ENCODE measurements at regions not wholly inside any gene's neighbourhood (a gene's known extent, or its start where the extent isn't known, plus 50 kb on each side); places are given as distances from the start of the nearest gene placed in this dataset.

DNA sequence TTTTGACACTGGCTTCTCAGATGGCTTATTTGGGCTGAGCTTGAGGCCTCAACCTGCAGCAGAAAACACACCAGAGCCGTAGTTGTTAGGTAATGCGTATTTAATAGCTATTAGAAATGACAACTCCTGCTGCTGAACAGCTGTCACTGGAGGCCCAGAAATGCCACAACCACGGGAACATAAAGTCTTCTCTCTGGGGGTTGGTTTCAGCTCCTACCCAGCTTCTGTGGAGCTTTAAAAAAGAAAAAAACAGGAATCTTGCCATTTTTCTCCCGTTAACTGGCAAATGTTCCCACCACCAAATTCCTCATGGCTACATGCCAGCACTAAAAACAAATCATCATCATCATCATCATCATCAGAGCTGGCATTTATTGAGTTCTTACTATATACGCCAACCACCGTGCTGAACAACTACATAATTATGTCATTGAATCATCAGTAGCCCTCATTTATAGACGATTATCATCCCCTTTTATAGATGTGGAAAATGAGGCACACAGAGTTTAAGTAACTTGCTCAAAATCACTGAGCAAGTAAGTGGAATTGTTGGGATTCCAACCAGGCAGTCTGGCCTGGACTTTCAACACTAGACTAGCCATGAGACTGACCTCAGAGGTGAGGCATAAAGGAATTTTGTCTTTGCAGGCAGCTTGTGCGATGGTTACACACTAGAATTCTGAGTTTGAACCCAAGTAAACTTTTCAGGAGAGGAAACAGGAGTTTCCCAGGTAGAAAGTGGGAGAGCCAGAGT is 185.3 kb upstream of the WWC1 start:
- peak; percentile 78 for DNase-seq (ENCODE audit: low read depth)
- no peaks in the 10 kb centered on the region for H3K36me3 ChIP-seq (ENCODE audit: control insufficient read depth, insufficient read depth, low read length)
- H3K4me3 ChIP-seq (ENCODE audit: low read depth, low read length) = no peak overlapping the region
- TF ChIP-seq, protein P1, sequence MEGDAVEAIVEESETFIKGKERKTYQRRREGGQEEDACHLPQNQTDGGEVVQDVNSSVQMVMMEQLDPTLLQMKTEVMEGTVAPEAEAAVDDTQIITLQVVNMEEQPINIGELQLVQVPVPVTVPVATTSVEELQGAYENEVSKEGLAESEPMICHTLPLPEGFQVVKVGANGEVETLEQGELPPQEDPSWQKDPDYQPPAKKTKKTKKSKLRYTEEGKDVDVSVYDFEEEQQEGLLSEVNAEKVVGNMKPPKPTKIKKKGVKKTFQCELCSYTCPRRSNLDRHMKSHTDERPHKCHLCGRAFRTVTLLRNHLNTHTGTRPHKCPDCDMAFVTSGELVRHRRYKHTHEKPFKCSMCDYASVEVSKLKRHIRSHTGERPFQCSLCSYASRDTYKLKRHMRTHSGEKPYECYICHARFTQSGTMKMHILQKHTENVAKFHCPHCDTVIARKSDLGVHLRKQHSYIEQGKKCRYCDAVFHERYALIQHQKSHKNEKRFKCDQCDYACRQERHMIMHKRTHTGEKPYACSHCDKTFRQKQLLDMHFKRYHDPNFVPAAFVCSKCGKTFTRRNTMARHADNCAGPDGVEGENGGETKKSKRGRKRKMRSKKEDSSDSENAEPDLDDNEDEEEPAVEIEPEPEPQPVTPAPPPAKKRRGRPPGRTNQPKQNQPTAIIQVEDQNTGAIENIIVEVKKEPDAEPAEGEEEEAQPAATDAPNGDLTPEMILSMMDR (IDR thresholded peaks at IDR 0.05; ENCODE audit: insufficient read depth, low read length, poor library complexity, severe bottlenecking) = no peak
- H3K27me3 ChIP-seq (ENCODE audit: control insufficient read depth, insufficient read depth, low read length) = no peaks in the 10 kb centered on the region

DNA sequence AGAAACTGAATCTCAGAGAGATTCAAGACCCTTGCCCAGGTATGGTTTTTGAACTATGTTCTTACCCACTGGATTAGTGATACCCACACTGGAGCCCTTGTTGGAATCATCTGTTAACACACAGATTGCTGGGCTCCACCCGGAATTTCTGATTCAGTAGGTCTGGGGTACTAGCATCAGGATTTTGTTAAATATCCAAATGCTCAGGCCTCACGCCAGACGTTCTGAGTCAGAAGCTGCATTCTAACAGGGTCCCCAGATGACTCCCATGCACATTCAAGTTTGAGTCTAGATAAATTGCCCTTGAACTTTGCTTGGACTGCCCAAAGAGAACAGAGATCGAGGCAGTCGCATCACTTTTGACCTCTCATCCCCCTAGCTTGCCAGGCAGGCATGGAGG is 182.0 kb upstream of the WWC1 start:
- DNase-seq (ENCODE audit: low read depth) = no peak
- TF ChIP-seq, protein P1 (IDR thresholded peaks at IDR 0.05; ENCODE audit: insufficient read depth, low read length, poor library complexity, severe bottlenecking) = no peak
- H3K36me3 ChIP-seq (ENCODE audit: control insufficient read depth, insufficient read depth, low read length) = no peaks in the 10 kb centered on the region

DNA sequence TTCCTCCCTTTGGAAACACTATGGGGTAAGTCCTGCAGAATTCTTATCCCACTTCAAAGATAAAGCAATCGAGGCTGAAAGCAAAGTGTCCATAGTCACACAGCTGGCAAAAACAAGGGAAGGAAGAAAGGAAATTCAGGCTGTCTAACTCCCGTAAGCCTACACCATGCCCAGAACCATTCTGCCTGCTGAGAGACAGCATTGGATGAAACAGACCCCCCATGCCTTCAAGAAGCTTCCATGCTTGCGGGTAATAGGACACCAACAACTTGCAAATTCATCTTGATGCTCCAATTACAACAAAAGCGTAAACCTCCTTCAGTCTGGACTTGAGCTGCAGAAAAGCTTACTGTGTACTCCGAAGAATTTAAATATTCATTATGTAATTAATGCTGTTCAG is 181.1 kb upstream of the WWC1 start:
- no peaks in the 10 kb centered on the region for H3K27me3 ChIP-seq (ENCODE audit: control insufficient read depth, insufficient read depth, low read length)
- TF ChIP-seq, protein P1 (IDR thresholded peaks at IDR 0.05; ENCODE audit: insufficient read depth, low read length, poor library complexity, severe bottlenecking) = no peak
- no peak for DNase-seq (ENCODE audit: low read depth)
- no peak overlapping the region for H3K4me3 ChIP-seq (ENCODE audit: low read depth, low read length)
- H3K36me3 ChIP-seq (ENCODE audit: control insufficient read depth, insufficient read depth, low read length) = no peaks in the 10 kb centered on the region

More for the DNA sequence above, 182.0 kb upstream of the WWC1 start:
- H3K4me3 ChIP-seq (ENCODE audit: low read depth, low read length) = no peak overlapping the region
- H3K27me3 ChIP-seq (ENCODE audit: control insufficient read depth, insufficient read depth, low read length) = no peaks in the 10 kb centered on the region

DNA sequence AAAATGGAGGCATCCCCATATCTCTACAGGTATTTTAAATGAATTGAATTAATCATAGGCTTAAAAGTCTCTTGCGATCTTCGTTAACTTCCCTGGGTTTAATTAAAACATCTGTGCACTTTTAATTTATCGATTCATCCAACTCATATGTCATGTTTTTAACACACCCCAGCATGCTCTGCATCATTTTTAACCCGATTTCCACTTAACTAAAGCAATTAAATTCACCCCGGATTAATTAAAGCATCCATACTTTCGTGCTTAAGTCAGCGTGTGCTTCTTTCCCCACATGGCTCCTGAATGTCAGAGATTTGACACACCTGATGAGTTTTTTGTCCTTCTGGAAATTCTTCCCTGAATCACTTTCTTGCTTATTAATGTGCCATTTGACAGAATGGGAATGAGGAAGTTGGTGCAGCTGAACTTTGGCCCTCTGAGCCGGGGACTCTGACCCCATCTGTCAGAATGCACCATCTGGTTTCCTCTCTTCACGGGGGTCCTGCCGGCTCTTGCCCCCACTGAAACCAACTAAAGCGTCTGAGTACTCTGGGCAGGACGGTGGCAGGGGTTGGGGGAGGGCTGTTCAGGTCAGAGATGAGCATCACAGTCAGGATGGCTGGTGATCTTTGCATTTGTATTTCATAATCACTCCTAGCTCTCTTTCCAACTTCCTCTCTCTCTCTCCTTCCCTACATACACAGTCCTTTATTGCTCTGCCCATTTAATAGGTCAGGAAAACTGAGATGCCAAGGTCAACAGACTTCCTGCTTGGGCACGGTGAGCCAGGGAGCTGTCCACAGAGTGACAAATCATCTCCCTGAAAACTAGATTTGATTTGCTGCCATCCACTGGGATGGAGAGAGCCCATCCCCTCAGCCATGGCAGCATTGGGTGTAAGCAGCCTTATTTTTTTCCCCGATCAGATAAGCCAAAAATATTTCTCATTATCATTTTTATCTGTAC is 180.3 kb upstream of the WWC1 start:
- no peak overlapping the region for H3K4me3 ChIP-seq (ENCODE audit: low read depth, low read length)
- no peaks in the 10 kb centered on the region for H3K27me3 ChIP-seq (ENCODE audit: control insufficient read depth, insufficient read depth, low read length)
- no peaks in the 10 kb centered on the region for H3K36me3 ChIP-seq (ENCODE audit: control insufficient read depth, insufficient read depth, low read length)
- TF ChIP-seq, protein P1 (IDR thresholded peaks at IDR 0.05; ENCODE audit: insufficient read depth, low read length, poor library complexity, severe bottlenecking) = no peak
- no peak for DNase-seq (ENCODE audit: low read depth)

DNA sequence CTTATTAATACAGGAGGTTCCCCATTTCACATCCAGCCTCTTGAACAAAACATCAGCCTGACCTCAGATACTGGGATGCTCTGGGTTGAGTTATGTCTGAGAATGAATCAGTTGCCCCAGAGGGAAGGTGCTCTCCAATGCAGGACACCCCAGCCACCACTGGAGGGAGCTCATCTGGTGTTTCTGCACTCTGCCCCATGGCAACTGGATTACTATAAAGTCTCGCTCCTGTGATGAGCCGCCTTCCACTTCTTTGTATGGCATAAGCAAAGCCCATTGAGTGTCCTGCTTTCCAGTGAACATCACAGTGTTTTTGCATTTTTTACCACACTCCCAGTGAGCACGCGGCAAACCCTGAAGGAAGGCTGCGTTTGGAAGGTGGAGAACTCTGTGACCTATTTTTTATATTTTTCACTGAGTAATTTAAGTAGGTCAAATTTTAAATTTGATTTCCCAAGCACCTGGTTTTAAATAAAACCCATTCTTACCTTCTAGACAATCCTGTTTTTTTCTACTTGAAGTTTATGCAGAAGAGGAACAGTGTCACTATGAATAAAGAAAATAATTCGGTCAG is 176.9 kb upstream of the WWC1 start:
- Histone ChIP-seq H3K4me3 (ENCODE audit: low read depth, low read length) (no peak overlapping the region), H3K36me3 (ENCODE audit: control insufficient read depth, insufficient read depth, low read length) (no peaks in the 10 kb centered on the region), H3K27me3 (ENCODE audit: control insufficient read depth, insufficient read depth, low read length) (peaks cover 2% of the 10 kb centered on the region)
- TF ChIP-seq, protein P1 (IDR thresholded peaks at IDR 0.05; ENCODE audit: insufficient read depth, low read length, poor library complexity, severe bottlenecking) = peak; percentile 71
- DNase-seq (ENCODE audit: low read depth) = no peak

Measured in kidney epithelial cell (primary cell).